H9 (cell line): ENCODE measurements at regions not wholly inside any gene's neighbourhood (a gene's known extent, or its start where the extent isn't known, plus 50 kb on each side); places are given as distances from the start of the nearest gene placed in this dataset.

Source experiments
- DNase-seq: peaks from one replicate; pipeline ENCODE4 v3.0.0-alpha.2; 2017
- H2AFZ ChIP-seq: one replicate; pipeline ENCODE4 v1.6.1; 2013; ENCODE audit warnings: mild to moderate bottlenecking, low read length, control low read depth, moderate library complexity
- H2AK5ac ChIP-seq: 2 replicates; pipeline ENCODE4 v1.6.1; 2013; ENCODE audit warnings: low read length, control low read depth, mixed read lengths; ENCODE audit not compliant: insufficient read length
- H2BK120ac ChIP-seq: one replicate; pipeline ENCODE4 v1.6.1; 2013; ENCODE audit warnings: low read depth, mild to moderate bottlenecking, low read length, control low read depth, inconsistent platforms; ENCODE audit not compliant: poor library complexity, severe bottlenecking
- H2BK12ac ChIP-seq: 2 replicates; pipeline ENCODE4 v1.6.1; 2013; ENCODE audit warnings: low read length, control low read depth, mixed read lengths, low read depth; ENCODE audit not compliant: insufficient read length
- H2BK15ac ChIP-seq: 2 replicates; pipeline ENCODE4 v1.6.1; 2013; ENCODE audit warnings: low read depth, low read length, control low read depth
- H2BK20ac ChIP-seq: one replicate; pipeline ENCODE4 v1.6.1; 2013; ENCODE audit warnings: low read depth, mild to moderate bottlenecking, low read length, control low read depth, inconsistent platforms; ENCODE audit not compliant: poor library complexity, severe bottlenecking
- H2BK5ac ChIP-seq: 2 replicates; pipeline ENCODE4 v1.6.1; 2013; ENCODE audit warnings: low read length, control low read depth, mixed read lengths; ENCODE audit not compliant: insufficient read length
- H3K14ac ChIP-seq: 2 replicates; pipeline ENCODE4 v1.6.1; 2013; ENCODE audit warnings: low read length, control low read depth; ENCODE audit not compliant: insufficient read depth
- H3K18ac ChIP-seq: 2 replicates; pipeline ENCODE4 v1.6.1; 2013; ENCODE audit warnings: low read depth, mild to moderate bottlenecking, mixed read lengths, low read length, control low read depth; ENCODE audit not compliant: insufficient read length
- H3K23ac ChIP-seq: 2 replicates; pipeline ENCODE4 v1.6.1; 2013; ENCODE audit warnings: low read length, control low read depth, mixed read lengths, low read depth; ENCODE audit not compliant: insufficient read length
- H3K23me2 ChIP-seq: 2 replicates; pipeline ENCODE4 v1.6.1; 2013; ENCODE audit warnings: low read depth, mild to moderate bottlenecking, mixed read lengths, low read length, control low read depth; ENCODE audit not compliant: insufficient read length, poor library complexity, severe bottlenecking
- H3K27ac ChIP-seq: 2 replicates; pipeline ENCODE4 v1.5.1; 2013; ENCODE audit warnings: low read length, control low read depth, mixed read lengths, low read depth; ENCODE audit not compliant: insufficient read length
- H3K27me3 ChIP-seq: 2 replicates; pipeline ENCODE4 v1.6.1; 2013; ENCODE audit warnings: low read length, control low read depth, inconsistent platforms; ENCODE audit not compliant: insufficient read depth
- H3K4ac ChIP-seq: 2 replicates; pipeline ENCODE4 v1.6.1; 2013; ENCODE audit warnings: low read depth, mild to moderate bottlenecking, control low read depth, inconsistent platforms, low read length, moderate library complexity
- H3K4me1 ChIP-seq: 2 replicates; pipeline ENCODE4 v1.6.1; 2013; ENCODE audit warnings: low read length, control low read depth, inconsistent platforms; ENCODE audit not compliant: insufficient read depth
- H3K4me2 ChIP-seq: 2 replicates; pipeline ENCODE4 v1.6.1; 2013; ENCODE audit warnings: low read length, control low read depth, mixed read lengths; ENCODE audit not compliant: insufficient read length, insufficient read depth
- H3K56ac ChIP-seq: 2 replicates; pipeline ENCODE4 v1.6.1; 2013; ENCODE audit warnings: low read depth, mild to moderate bottlenecking, mixed read lengths, low read length, control low read depth; ENCODE audit not compliant: insufficient read length
- H3K79me1 ChIP-seq: 2 replicates; pipeline ENCODE4 v1.6.1; 2013; ENCODE audit warnings: low read depth, mild to moderate bottlenecking, moderate library complexity, low read length, control low read depth, inconsistent platforms; ENCODE audit not compliant: insufficient read depth, poor library complexity, severe bottlenecking
- H3K79me2 ChIP-seq: 2 replicates; pipeline ENCODE4 v1.6.1; 2013; ENCODE audit warnings: low read length, control low read depth, inconsistent platforms; ENCODE audit not compliant: insufficient read depth
- H3K9ac ChIP-seq: 2 replicates; pipeline ENCODE4 v1.6.1; 2013; ENCODE audit warnings: low read length, control low read depth, mixed read lengths; ENCODE audit not compliant: insufficient read length; ENCODE audit errors: extremely low read depth
- H3K9me3 ChIP-seq: one replicate; pipeline ENCODE4 v1.6.1; 2013; ENCODE audit warnings: low read depth, low read length, inconsistent platforms; ENCODE audit not compliant: control insufficient read depth
- H3T11ph ChIP-seq: one replicate; pipeline ENCODE4 v1.6.1; 2013; ENCODE audit warnings: mild to moderate bottlenecking, low read length, control low read depth, inconsistent platforms
- H4K20me1 ChIP-seq: one replicate; pipeline ENCODE4 v1.6.1; 2013; ENCODE audit not compliant: control insufficient read depth, insufficient read length, insufficient read depth
- H4K5ac ChIP-seq: 2 replicates; pipeline ENCODE4 v1.6.1; 2013; ENCODE audit warnings: low read depth, mild to moderate bottlenecking, mixed read lengths, low read length, control low read depth; ENCODE audit not compliant: insufficient read length
- H4K8ac ChIP-seq: replicated peaks from 2 replicates; pipeline ENCODE4 v1.6.1; 2013; ENCODE audit warnings: low read length, control low read depth, mixed read lengths, low read depth; ENCODE audit not compliant: insufficient read length
- H4K91ac ChIP-seq: 2 replicates; pipeline ENCODE4 v1.6.1; 2013; ENCODE audit warnings: low read depth, mild to moderate bottlenecking, moderate library complexity, mixed read lengths, low read length, control low read depth; ENCODE audit not compliant: insufficient read length
- H3K27ac Mint-ChIP-seq, 3 experiments: 2 replicates in 2 of 3; 3 replicates in 1 of 3; pipeline ENCODE4 v1.8.0; 2020 to 2021; ENCODE audit warnings: mixed read lengths in 3 of 3, mild to moderate bottlenecking in 1 of 3, moderate library complexity in 1 of 3
- H3K27me3 Mint-ChIP-seq: 2 replicates; pipeline ENCODE4 v1.8.0; 2021; ENCODE audit warnings: low read depth, mild to moderate bottlenecking, moderate library complexity, mixed read lengths
- H3K36me3 Mint-ChIP-seq, 3 experiments: 2 replicates in 2 of 3; 3 replicates in 1 of 3; pipeline ENCODE4 v1.8.0; 2020 to 2021; ENCODE audit warnings: low read depth in 3 of 3, mixed read lengths in 3 of 3; ENCODE audit not compliant: insufficient read depth in 1 of 3
- H3K4me1 Mint-ChIP-seq, 2 experiments: 2 replicates each; pipeline ENCODE4 v1.8.0; 2020; ENCODE audit warnings: mixed read lengths in 2 of 2
- H3K4me3 Mint-ChIP-seq, 2 experiments: 2 replicates in 1 of 2; 3 replicates in 1 of 2; pipeline ENCODE4 v1.8.0; 2020 to 2021; ENCODE audit warnings: mild to moderate bottlenecking in 2 of 2, mixed read lengths in 2 of 2, moderate library complexity in 1 of 2
- H3K9me3 Mint-ChIP-seq, 2 experiments: 2 replicates in 1 of 2; 3 replicates in 1 of 2; pipeline ENCODE4 v1.8.0; 2020; ENCODE audit warnings: mild to moderate bottlenecking in 2 of 2, mixed read lengths in 2 of 2, moderate library complexity in 1 of 2
- CTCF ChIP-seq: fragments of 200-600 bp; sonication (generic); conservative IDR thresholded peaks from 3 replicates; pipeline ENCODE4 v1.8.0; 2021; ENCODE audit warnings: antibody characterized with exemption, mild to moderate bottlenecking
- WGBS: extraction: QIAGEN DNeasy Blood & Tissue Kit; methylation state at CpG from one replicate; pipeline ENCODE4 v1.1.7; 2013; ENCODE audit warnings: missing lambda C conversion rate, low lambda C conversion rate, mixed read lengths; ENCODE audit not compliant: insufficient read length; ENCODE audit errors: extremely low coverage; 5-methylcytosine and 5-hydroxymethylcytosine counted together

GRCh38 chr1:36673202-36673601 is 190.5 kb upstream of the CSF3R start:
- DNase-seq, result no peak
- Mint-ChIP-seq H3K36me3 (no peaks in the 10 kb centered on the region), H3K27me3 (peaks cover 6% of the 10 kb centered on the region), H3K27ac (no peak overlapping the region), H3K4me3 (no peak overlapping the region), H3K9me3 (no peaks in the 10 kb centered on the region), H3K4me1 (peaks cover 2 to 17% of the 10 kb centered on the region in 2 experiments; a peak in 3 of 4 replicates)
- Histone ChIP-seq H2AFZ (no peak overlapping the region), H3K79me1 (no peaks in the 10 kb centered on the region), H3K56ac (no peak overlapping the region), H3K4me1 (peaks cover 2% of the 10 kb centered on the region; the same call in 1 of the 2 replicates), H3K27me3 (no peaks in the 10 kb centered on the region), H2AK5ac (no peak overlapping the region), H3K27ac (no peak overlapping the region), H3T11ph (no peak overlapping the region), H2BK15ac (no peak overlapping the region), H2BK20ac (no peak overlapping the region), H3K9ac (no peak overlapping the region), H3K9me3 (no peaks in the 10 kb centered on the region), H3K4ac (no peak overlapping the region), H2BK120ac (no peak overlapping the region), H2BK5ac (no peak overlapping the region), H3K14ac (no peak overlapping the region), H2BK12ac (no peak overlapping the region), H4K5ac (no peak overlapping the region), H3K23ac (no peak overlapping the region), H3K23me2 (no peaks in the 10 kb centered on the region), H4K8ac (no peak overlapping the region), H4K20me1 (no peaks in the 10 kb centered on the region), H4K91ac (no peak overlapping the region), H3K79me2 (no peaks in the 10 kb centered on the region), H3K18ac (no peak overlapping the region), H3K4me2 (no peak overlapping the region)
- no CpG with 5 or more reads among the region's 6 CpGs for WGBS
- no peak for TF ChIP-seq CTCF
